GM21447 (cell line): ENCODE measurements at regions not wholly inside any gene's neighbourhood (a gene's known extent, or its start where the extent isn't known, plus 50 kb on each side); places are given as distances from the start of the nearest gene placed in this dataset.

Experiments used
- ATAC-seq: cut with Tn5 transposase; IDR thresholded peaks from one replicate; pipeline ENCODE4 v1.9.1; 2021; ENCODE audit not compliant: unreplicated experiment

DNA sequence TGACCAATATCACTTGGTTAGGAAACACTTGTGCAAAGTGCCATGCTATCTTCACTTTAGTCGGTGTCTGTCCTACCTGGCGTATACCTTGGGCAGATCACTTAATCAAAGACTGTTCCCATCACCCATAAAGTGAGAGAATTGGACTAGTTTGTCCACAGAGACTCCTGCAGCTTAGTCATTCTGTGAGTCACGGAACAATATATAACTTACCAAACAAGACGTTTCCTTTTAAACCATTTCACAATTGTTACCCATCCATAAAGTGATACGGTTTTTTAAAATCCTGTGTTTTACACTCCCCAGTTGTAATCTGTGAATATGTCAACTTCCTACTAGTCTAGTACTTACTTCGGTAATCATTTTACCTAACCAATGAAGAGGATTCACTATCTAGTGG lies 499.3 kb upstream of the SMIM21 start:
- ATAC-seq: no peak

DNA sequence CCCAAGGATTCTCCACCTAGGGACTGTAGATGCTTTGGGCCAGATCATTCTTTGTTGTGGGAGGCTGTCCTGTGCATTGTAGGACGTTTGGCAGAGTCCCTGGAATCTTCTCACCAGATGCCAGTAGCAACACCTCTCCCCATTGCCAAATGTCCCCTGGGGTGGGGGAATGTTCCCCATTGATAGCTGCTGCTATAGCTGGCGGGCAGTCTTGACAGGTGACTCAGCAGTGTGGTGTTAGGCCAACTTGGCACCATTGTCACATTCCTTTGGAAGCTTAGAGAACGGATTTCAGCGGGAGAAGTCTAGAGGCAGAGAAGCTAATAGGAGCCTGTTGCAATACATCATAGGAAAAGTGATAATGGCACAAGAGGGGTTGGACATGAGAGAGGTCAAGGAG lies 495.7 kb upstream of the SMIM21 start:
- no peak for ATAC-seq

DNA sequence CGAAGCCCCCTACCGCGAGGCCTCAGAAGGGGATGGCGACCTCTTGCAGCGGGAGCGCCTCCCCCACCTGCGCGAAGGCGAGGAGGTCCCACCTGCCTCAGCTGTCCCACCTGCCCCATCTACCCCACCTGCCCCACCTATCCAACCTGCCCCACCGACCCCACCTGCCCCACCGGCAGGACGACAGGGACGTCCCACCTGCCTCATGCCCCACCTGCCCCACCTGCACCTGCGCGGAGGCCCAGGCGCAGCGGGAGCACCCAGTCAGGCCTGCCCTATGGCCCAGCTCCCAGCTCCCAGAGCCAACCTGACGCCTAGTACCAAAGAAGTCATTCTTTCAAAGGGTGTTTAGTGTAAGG lies 489.1 kb upstream of the SMIM21 start:
- no peak for ATAC-seq

DNA sequence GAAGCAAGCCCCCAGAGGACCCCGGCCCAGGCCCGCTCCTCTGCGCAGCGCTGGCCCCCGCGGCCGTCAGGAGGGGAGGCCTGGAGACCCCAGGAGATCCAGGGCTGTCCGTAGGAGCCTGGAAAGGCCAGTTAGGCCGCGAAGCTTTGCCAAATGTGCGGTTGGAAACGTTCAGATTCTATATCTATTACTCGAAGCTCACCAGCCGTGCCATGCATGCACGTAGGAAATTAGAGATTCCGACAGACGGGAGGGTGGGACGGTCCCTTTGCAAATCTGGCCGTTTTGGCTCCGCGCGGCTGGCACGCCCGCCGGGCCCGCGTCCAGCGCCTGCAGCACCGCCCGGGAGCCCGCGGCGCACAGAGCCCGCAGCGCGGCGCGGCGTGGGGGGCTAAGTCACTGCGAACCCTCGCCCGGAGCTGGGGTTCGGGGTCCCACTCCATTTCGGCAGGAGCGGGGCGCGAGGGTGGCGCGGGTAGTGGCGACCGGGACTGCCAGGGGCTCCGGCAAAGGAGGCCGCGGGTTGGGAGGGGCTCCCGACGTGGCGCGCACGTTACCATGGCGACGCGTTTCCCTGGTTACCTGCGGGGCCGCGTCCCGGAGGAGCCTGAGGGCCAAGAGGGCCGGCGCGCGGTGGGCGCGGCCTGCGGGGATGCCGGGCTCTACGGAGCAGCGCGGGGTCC lies 488.6 kb upstream of the SMIM21 start:
- no peak for ATAC-seq

DNA sequence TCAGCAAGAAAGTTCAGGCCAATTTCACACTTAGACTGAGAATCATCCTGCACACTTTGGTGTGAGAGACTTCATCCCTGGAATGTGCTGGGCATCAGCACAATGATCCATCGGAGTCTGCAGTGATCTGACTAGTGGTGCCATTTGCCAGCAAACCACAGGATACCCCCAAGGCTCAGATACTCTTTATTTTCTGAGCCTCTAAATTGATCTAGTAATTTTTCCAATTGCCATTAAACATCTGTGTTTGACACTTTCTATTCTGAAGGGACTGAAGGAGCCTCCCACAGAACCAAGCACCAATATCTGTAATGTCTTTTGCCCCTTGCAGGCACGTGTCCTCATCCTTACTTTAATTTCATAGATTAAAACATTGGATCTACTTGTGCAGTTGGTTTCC lies 485.3 kb upstream of the SMIM21 start:
- no peak for ATAC-seq

DNA sequence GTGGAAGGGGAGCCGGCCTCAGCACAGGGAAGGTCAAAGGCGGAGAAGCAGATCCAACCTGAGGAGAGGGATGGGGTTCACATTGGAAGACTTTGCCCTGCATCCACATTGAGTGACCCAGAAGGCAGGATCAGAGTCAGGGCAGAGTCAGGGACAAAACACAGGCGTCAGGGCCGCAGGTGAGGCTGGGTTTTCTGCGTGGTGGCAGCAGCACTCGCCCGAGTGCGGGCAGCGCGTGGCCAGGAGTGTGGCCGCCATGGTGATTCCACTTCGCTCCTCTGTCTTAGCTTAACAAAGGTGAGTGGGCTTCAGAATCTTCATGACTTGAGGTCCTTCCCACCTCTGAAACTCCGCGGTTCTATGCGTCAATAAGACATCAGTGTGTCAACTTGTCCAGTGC lies 476.9 kb upstream of the SMIM21 start:
- no peak for ATAC-seq

DNA sequence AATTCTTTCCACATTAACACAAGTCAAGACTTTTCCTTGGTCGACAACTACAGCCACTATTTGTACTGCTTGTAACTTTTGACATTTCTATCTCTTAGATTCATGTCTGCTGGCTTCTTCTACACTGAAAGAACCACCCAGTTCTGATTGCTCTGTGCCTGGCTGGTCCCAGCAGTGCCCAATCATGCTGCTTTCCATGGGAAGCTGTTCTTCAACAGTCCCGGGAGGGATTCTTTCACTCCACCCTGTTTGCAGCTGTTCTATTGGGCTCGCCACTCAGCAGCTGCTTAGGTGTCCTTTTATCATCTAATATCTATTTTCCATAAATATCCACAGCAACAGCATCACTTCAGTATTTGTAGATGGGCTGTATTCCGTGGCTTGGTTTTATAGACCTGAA lies 471.1 kb upstream of the SMIM21 start:
- no peak for ATAC-seq

DNA sequence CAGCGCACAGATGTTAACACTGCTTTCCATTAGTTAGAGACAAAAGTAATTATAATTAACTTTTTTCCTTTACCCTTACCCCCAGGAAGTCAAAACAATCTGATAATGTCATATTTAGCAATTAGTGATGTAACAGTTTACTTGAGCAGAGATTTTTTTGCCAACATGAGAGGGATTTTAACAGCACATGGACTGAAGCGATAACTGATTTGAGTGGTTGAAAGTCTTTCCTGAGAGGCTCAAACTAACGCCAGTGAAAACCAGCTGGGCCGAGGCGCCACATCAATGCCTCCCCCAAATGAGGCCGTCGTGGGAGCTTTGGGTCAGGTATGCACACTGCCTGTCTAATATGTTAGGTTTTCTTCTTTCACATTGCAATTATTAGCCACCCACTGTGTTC lies 469.9 kb upstream of the SMIM21 start:
- ATAC-seq: no peak

DNA sequence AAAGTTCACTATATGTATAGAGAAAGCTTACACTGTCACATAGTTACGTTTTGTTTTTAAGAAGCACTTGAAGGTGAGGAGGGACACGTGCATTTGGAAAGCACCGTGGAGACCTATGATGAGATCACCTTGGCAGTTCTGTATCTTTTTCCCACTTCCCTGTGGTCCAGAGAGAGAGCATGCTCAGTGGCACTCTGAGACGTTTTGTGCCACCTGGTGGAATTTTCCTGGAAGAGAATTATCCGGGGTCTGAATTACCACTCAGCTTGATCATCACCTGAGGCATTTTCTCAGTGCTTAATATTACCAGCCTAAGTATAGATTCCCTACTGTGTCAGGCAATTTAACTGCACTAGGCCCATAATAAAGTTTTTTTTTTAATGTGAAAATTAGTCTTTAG lies 469.4 kb upstream of the SMIM21 start:
- no peak for ATAC-seq

DNA sequence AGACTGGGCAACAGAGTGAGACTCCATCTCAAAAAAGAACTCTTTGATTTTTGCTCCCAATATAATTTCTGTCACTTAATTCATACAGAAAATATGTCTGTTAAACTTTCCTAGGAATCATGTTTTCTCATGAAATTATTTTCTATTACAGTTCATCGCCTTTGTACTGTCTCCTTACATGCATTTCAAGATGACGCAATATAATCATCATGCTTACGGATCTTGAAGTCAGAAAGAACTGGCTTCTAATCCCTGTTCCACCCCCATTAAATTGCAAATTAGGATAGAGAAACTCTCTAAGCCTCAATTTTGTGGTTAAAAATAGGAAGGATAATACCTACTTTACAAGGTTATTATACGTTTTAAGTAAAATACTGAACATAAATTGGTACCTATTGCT lies 467.6 kb upstream of the SMIM21 start:
- ATAC-seq: no peak

DNA sequence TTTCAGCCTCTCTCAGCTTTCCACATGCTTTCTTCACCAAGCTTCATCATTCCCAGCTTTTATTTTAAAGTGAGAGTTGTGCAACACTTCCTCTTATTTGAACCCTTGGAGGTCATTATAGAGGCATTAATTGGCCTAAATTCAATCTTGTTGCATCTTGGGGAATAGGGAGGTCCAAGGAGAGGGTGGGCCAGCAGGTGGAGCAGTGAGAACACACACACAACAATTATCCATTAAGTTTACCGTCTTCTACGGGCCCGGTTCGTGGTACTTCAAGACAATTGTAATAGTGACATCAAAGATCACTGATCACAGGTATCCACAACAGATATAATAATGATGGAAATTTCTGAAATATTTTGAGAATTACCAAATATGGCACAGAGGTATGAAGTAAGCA lies 457.2 kb upstream of the SMIM21 start:
- no peak for ATAC-seq

DNA sequence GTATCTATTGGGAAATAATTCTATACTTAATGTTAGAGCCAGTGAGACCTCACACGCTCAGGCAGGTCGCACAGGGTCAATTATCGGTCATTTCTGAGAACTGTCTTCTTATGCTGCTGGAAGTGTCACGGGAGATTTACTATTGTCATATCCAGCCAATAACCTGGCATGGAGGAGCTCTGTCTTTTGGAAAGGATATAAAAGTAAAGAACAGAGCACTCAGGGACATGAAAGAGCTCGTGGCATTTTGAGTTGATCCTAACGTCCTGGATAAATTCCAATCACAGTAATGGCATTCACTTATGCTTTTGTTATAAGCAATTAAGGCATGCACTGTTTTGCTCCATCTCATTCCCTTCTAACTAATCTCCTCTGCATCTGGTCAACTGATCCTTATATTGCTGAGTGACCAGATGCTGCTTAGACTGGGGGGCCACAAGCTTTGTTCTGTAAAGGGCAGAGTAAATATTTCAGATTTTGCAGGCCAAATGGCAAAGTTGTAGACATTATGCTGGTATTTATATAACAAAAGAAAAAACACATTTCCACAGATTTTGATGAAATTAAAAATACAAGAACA lies 453.5 kb upstream of the SMIM21 start:
- no peak for ATAC-seq

DNA sequence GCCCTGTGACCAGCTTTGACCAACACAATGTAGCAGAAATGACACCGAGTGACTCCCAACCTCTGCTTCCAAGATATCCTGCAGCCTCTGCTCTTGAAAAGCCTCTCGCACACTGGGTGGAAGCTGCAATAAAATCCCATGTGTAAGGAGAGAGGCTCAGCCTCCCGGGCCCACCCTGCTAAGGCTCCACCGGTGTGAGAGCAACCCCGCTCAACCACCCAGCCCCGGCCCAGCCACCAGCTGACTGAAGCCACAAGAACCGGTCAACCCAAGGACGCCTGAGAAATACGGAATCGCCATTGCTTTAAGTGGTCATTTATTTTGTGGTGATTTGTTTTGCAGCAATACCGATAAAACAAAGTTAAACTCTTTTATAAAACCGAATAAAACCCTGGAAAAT lies 452.8 kb upstream of the SMIM21 start:
- no peak for ATAC-seq

DNA sequence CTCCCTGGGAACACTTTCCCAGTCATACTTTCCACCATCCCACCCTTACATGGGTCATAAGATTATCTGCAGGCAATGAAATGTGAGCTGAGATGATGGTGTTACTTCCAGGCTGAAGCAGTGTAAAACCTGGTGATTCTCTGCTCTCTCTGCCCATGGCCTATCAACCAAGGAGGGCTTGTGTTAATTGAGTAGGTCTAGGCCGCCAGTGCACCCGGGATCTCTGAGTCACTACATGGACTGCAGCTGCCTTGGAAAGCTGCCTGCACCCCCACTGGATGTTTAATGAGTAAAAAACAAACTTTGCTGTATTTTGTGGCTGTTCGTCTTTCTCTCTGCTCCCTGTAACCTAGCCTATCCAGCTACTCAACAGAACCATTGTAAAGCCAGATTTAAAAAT lies 451.7 kb upstream of the SMIM21 start:
- no peak for ATAC-seq

DNA sequence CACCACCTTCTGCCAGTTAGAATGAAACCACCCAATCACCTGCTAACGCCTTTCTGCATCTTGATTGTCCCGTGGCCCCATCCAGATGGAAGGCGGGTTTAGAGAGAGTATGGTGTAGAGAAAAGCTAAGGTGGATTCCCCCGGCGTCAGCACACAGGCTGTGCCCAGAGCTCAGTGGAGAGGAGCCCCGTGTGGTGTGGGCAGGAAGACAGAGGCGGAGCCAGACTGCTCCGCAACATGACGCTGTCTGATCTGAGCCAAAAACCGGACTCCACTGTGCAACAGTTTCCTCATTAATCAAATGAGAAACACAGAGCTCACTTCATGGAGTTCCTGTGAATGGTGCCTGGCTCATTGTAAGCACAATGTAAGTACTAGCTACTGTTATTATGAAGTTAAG lies 448.1 kb upstream of the SMIM21 start:
- no peak for ATAC-seq

DNA sequence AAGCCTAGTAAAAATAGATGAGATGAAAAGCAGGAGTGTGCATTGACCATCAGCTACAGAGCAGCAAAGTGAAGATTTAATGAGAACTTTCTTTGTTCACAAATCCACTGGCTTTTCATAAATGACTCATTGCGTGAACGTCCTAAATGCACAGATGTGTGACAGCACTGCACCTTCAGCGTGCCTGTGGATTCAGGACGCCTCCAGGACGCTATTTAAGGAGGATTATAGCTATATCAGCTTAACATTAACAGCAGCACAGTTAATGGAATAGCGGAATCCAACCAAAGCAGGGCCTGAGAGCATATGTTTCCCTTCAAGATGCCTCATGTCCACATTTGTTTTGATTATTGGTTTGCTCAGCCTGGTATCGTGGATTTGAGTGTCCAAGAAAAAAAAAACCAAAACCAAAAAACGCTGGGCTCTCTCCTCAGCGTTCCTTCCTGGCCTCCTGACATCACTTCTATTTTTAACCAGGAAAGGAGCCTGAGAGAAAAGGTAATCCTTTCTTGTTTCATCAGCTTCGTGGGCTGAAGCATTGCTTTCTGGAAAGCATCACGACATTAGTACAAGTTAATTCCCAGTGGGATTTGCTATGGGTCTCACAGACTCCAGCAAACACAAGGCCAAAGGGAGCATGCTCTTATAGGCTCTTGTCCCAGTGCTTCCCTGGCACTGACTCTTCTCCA lies 447.0 kb upstream of the SMIM21 start:
- ATAC-seq: no peak

DNA sequence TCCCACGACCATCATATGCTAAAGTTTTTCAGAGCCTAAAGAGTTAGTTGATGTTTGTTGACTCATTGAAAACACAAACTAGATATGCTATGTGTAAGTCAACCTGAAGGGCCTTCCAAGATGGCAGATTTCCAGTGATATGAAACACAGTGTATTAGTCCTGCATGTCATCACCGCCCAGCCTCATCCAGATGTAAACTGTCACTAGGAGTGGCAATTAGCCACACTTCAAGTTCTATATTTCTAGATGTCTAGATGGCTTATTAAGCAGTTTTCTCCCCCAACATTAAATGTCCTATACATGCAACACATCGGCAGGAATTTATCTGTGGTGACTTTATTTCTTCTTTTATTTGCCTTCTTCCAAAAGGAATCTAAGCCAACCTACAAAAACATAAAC lies 444.1 kb upstream of the SMIM21 start:
- no peak for ATAC-seq

DNA sequence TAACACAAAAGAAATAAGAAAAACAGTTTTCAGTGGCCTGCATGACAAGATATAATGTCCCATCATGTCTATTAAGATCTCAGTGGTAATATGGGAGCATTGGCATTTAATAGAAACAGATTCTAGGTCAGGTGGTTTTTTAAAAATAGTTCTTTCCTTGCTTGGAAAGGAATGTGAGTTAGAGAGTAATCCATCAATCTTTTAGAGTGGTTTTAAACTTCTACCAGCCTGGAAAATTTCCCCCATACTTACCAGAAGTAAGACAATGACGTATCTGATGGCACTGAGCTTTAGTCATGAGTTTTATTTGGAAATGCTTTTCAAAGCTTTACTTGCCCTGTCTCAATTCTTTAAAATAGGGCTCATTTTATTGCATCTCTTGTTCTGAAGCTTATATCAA lies 441.7 kb upstream of the SMIM21 start:
- ATAC-seq: no peak

DNA sequence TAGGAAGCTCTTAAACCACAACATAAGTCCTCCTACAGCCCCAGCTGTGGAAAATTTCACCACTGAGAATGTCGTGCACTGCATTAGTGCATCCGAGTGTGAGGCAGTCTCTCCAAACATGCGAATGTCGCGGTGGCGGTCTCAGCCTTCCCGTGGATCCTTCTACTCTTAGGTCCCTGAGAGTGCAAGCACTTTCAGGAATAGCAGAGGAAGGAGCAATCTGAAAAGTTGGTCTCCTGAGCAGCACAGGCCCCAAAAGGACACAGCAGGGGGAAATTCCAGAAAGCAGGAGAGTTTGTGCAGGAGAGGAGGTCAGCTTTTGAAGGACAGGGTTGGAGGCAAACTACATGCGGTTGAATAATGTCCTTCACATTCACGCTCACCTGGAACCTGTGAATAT lies 440.5 kb upstream of the SMIM21 start:
- ATAC-seq: no peak

DNA sequence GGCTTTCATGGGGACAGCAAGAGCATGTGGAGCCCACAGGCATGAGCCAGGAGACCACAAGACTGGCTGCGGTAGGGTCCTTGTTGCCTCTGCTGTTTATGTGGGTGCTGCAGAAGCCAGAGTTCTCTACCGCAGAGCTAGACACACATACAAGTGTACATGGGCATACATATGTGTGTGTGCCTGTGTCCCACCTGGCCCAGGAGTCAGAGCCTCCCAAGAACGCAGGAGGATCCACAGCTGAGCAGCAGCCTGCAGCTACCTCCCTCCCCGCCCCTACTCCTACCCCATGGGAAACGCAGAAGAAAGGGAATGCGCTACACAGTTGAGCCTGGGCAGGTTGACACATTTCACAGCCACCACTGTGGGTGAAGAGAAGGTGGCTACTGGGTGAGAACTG lies 438.1 kb upstream of the SMIM21 start:
- no peak for ATAC-seq

DNA sequence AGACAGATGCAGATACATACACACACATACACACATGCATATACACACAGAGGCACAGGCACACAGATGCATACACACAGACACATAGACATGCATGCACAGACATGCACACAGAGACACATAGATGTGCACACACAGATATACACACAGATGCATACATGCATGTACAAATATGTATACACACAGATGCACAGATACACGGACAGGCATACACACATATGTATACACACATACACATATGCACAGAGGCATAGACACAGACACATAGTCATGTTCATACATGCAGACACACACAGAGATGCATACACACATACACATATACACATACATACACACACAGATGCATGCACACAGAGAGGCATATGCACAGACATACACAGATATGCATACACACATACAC lies 437.3 kb upstream of the SMIM21 start:
- no peak for ATAC-seq

DNA sequence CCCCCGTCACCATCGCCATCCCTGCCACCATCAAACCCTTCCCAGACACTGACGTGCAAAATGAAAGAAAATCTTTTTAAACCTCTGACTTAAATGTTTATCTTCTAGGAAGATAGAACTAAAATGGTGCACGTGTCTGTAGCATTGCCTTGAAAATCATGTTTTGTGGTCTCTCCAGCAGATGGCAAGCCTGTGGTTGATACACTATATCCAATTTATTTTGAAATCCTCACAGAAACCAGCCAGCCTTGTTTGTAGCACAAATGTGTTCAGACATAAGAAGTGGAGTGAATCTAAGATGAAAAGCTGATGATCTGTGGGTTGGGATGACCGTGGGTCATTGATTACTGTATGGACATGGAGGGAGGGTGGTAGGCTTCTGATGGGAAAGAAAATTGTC lies 436.2 kb upstream of the SMIM21 start:
- no peak for ATAC-seq

DNA sequence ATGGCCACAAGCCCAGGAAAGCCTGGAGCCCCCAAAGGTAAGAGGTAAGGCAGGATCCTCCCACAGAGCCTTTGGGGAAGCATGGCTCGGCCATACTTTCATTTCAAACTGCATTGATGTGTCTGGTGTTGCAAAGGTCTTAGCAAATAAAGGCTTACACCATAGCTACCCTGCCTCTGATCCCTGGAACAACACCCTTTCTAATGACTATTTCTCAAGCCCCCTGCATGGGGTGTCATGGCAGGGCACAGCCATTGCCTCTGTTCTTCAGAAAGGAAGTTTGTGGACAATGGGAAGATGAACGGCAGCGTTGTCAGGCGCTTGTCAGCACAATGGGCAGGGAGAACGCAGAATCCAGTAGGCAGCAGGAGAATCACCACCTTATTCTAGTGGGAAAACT lies 435.0 kb upstream of the SMIM21 start:
- no peak for ATAC-seq
